ENCODE measurements at regions not wholly inside any gene's neighbourhood (a gene's known extent, or its start where the extent isn't known, plus 50 kb on each side); places are given as distances from the start of the nearest gene placed in this dataset.

GRCh38 chr9:105171589-105171988 lies 72.9 kb upstream of the SLC44A1 start:
- H3K9me2 ChIP-seq (replicated peaks; ENCODE audit: insufficient read depth): no peaks in the 10 kb centered on the region
- no peak overlapping the region for H3K4me2 ChIP-seq
- no peak overlapping the region for H2AFZ ChIP-seq
- H3K36me3 ChIP-seq (replicated peaks; ENCODE audit: insufficient read depth, low read depth): no peaks in the 10 kb centered on the region
- no peaks in the 10 kb centered on the region for H3K9me3 ChIP-seq (ENCODE audit: low read depth)
- no peak overlapping the region for H3K4me3 ChIP-seq
- TF ChIP-seq CTCF (IDR thresholded peaks at IDR 0.05; ENCODE audit: poor library complexity) (no peak), EZH2phosphoT487 (IDR thresholded peaks at IDR 0.05; ENCODE audit: low read depth, severe bottlenecking, unreplicated experiment) (no peak), EZH2 (IDR thresholded peaks at IDR 0.05; ENCODE audit: borderline replicate concordance) (no peak)
- no peaks in the 10 kb centered on the region for H3K79me2 ChIP-seq
- 83% methylated on average over 3 of the region's 3 CpGs for WGBS (ENCODE audit: low lambda C conversion rate, missing lambda C conversion rate)
- no peak for DNase-seq (ENCODE audit: low spot score)
- no peaks in the 10 kb centered on the region for H3K27me3 ChIP-seq
- no peaks in the 10 kb centered on the region for H4K20me1 ChIP-seq (ENCODE audit: insufficient read depth, poor library complexity, severe bottlenecking)
- H3K27ac ChIP-seq: no peak overlapping the region
- H3K4me1 ChIP-seq (ENCODE audit: insufficient read depth): no peaks in the 10 kb centered on the region

GRCh38 chr9:105172436-105172835 lies 72.0 kb upstream of the SLC44A1 start:
- no peaks in the 10 kb centered on the region for H3K9me2 ChIP-seq (replicated peaks; ENCODE audit: insufficient read depth)
- TF ChIP-seq EZH2phosphoT487 (IDR thresholded peaks at IDR 0.05; ENCODE audit: low read depth, severe bottlenecking, unreplicated experiment) (no peak), EZH2 (IDR thresholded peaks at IDR 0.05; ENCODE audit: borderline replicate concordance) (no peak), CTCF (IDR thresholded peaks at IDR 0.05; ENCODE audit: poor library complexity) (no peak)
- no peaks in the 10 kb centered on the region for H3K27me3 ChIP-seq

DNA sequence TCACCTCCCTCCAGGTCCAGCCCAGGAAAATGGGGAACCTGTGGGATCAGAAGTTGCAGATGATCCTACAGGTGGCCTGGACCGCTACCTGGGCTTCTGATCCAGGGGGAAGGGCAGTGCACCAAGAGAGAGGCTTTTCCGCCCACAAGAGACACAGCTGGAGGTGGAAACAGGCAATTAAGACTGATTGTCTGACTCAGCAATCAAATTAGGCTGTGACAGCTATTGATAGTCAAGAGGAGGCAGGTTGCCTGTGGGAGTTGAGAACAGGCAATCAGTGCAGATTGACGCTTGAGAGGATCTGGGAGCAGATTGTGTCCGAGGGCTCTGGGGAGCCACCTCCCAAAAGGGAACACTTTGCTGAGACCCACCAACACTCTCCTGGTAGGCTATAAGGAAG lies 71.1 kb upstream of the SLC44A1 start:
- H3K79me2 ChIP-seq: no peaks in the 10 kb centered on the region
- TF ChIP-seq CTCF (IDR thresholded peaks at IDR 0.05; ENCODE audit: poor library complexity) (no peak), EZH2 (IDR thresholded peaks at IDR 0.05; ENCODE audit: borderline replicate concordance) (no peak), EZH2phosphoT487 (IDR thresholded peaks at IDR 0.05; ENCODE audit: low read depth, severe bottlenecking, unreplicated experiment) (no peak)
- no peak overlapping the region for H3K4me3 ChIP-seq
- no peak for DNase-seq (ENCODE audit: low spot score)
- no peaks in the 10 kb centered on the region for H3K9me3 ChIP-seq (ENCODE audit: low read depth)
- no peaks in the 10 kb centered on the region for H3K27me3 ChIP-seq
- no peaks in the 10 kb centered on the region for H3K36me3 ChIP-seq (replicated peaks; ENCODE audit: insufficient read depth, low read depth)
- H3K9me2 ChIP-seq (replicated peaks; ENCODE audit: insufficient read depth): no peaks in the 10 kb centered on the region
- no peak overlapping the region for H3K27ac ChIP-seq
- H4K20me1 ChIP-seq (ENCODE audit: insufficient read depth, poor library complexity, severe bottlenecking): no peaks in the 10 kb centered on the region
- no peak overlapping the region for H2AFZ ChIP-seq
- no peak overlapping the region for H3K4me2 ChIP-seq
- no peaks in the 10 kb centered on the region for H3K4me1 ChIP-seq (ENCODE audit: insufficient read depth)
- 82% methylated on average over 4 of the region's 4 CpGs for WGBS (ENCODE audit: low lambda C conversion rate, missing lambda C conversion rate)

More at GRCh38 chr9:105172436-105172835, 72.0 kb upstream of the SLC44A1 start:
- DNase-seq (ENCODE audit: low spot score): no peak
- WGBS (ENCODE audit: low lambda C conversion rate, missing lambda C conversion rate): 75% methylated on average over 5 of the region's 5 CpGs
- Histone ChIP-seq H3K4me2 (no peak overlapping the region), H4K20me1 (ENCODE audit: insufficient read depth, poor library complexity, severe bottlenecking) (no peaks in the 10 kb centered on the region), H3K4me3 (no peak overlapping the region), H3K27ac (no peak overlapping the region), H3K4me1 (ENCODE audit: insufficient read depth) (no peaks in the 10 kb centered on the region), H3K36me3 (replicated peaks; ENCODE audit: insufficient read depth, low read depth) (no peaks in the 10 kb centered on the region), H2AFZ (no peak overlapping the region), H3K79me2 (no peaks in the 10 kb centered on the region), H3K9me3 (ENCODE audit: low read depth) (no peaks in the 10 kb centered on the region)

- TF ChIP-seq EZH2phosphoT487 (IDR thresholded peaks at IDR 0.05; ENCODE audit: low read depth, severe bottlenecking, unreplicated experiment): no peak
- TF ChIP-seq CTCF (IDR thresholded peaks at IDR 0.05; ENCODE audit: poor library complexity): no peak
- no peak for TF ChIP-seq EZH2 (IDR thresholded peaks at IDR 0.05; ENCODE audit: borderline replicate concordance)
- DNase-seq (ENCODE audit: low spot score): no peak
- Histone ChIP-seq H4K20me1 (ENCODE audit: insufficient read depth, poor library complexity, severe bottlenecking) (no peaks in the 10 kb centered on the region), H3K9me2 (replicated peaks; ENCODE audit: insufficient read depth) (no peaks in the 10 kb centered on the region), H2AFZ (no peak overlapping the region), H3K9me3 (ENCODE audit: low read depth) (no peaks in the 10 kb centered on the region), H3K36me3 (replicated peaks; ENCODE audit: insufficient read depth, low read depth) (no peaks in the 10 kb centered on the region), H3K79me2 (no peaks in the 10 kb centered on the region), H3K4me3 (no peak overlapping the region), H3K27me3 (no peaks in the 10 kb centered on the region), H3K27ac (no peak overlapping the region), H3K4me1 (ENCODE audit: insufficient read depth) (no peaks in the 10 kb centered on the region), H3K4me2 (no peak overlapping the region)
- WGBS (ENCODE audit: low lambda C conversion rate, missing lambda C conversion rate): 93% methylated on average over 4 of the region's 4 CpGs
Observed at GRCh38 chr9:105173826-105174225, 70.6 kb upstream of the SLC44A1 start.
